ENCODE measurements at regions not wholly inside any gene's neighbourhood (a gene's known extent, or its start where the extent isn't known, plus 50 kb on each side); places are given as distances from the start of the nearest gene placed in this dataset.

- TF ChIP-seq ARNT (IDR thresholded peaks at IDR 0.05) (no peak), SP1 (IDR thresholded peaks at IDR 0.05) (no peak), FOXM1 (IDR thresholded peaks at IDR 0.05; ENCODE audit: borderline replicate concordance) (no peak)
These were observed 521.9 kb downstream of the PLOD2 start for GRCh38 chr3:145639003-145639606.
